NT2/D1 (cell line): ENCODE measurements at regions not wholly inside any gene's neighbourhood (a gene's known extent, or its start where the extent isn't known, plus 50 kb on each side); places are given as distances from the start of the nearest gene placed in this dataset.

Experiments
- DNase-seq: peaks from one replicate; pipeline ENCODE4 v3.0.0-alpha.2; 2011; ENCODE audit warnings: low read depth, low spot score
- H3K27me3 ChIP-seq: 2 replicates; pipeline ENCODE4 v1.6.0; 2011; ENCODE audit warnings: mild to moderate bottlenecking; ENCODE audit not compliant: insufficient read length, insufficient read depth
- H3K36me3 ChIP-seq: 2 replicates; pipeline ENCODE4 v1.6.1; 2011; ENCODE audit warnings: mild to moderate bottlenecking, low read length, mixed read lengths; ENCODE audit not compliant: insufficient read depth, insufficient read length
- H3K4me1 ChIP-seq: 2 replicates; pipeline ENCODE4 v1.5.1; 2011; ENCODE audit not compliant: insufficient read depth, insufficient read length
- H3K4me3 ChIP-seq: 2 replicates; pipeline ENCODE4 v1.5.1; 2011; ENCODE audit warnings: low read depth; ENCODE audit not compliant: insufficient read length
- H3K9ac ChIP-seq: 2 replicates; pipeline ENCODE4 v1.6.0; 2011; ENCODE audit warnings: low read depth; ENCODE audit not compliant: insufficient read length
- H3K9me3 ChIP-seq: 2 replicates; pipeline ENCODE4 v1.5.1; 2011; ENCODE audit warnings: mild to moderate bottlenecking, low read length; ENCODE audit not compliant: insufficient read depth
- SUZ12 ChIP-seq: IDR thresholded peaks from 2 replicates; pipeline ENCODE4 v1.6.1; 2011; ENCODE audit not compliant: insufficient read length, insufficient read depth; ENCODE audit errors: extremely low read depth
- YY1 ChIP-seq: IDR thresholded peaks from 2 replicates; pipeline ENCODE4 v1.6.1; 2011; ENCODE audit not compliant: insufficient read length, insufficient read depth
- ZNF274 ChIP-seq: IDR thresholded peaks from 2 replicates; pipeline ENCODE4 v1.6.1; 2011; ENCODE audit warnings: mild to moderate bottlenecking, low read depth, low read length

GRCh38 chr9:79280691-79281090 is 291.1 kb upstream of the TLE4 start:
- no peaks in the 10 kb centered on the region for H3K27me3 ChIP-seq
- H3K9me3 ChIP-seq = no peaks in the 10 kb centered on the region
- H3K4me3 ChIP-seq = no peak overlapping the region
- no peak for TF ChIP-seq YY1
- no peak for TF ChIP-seq SUZ12
- TF ChIP-seq ZNF274 = no peak
- no peak overlapping the region for H3K9ac ChIP-seq
- H3K36me3 ChIP-seq = no peaks in the 10 kb centered on the region
- H3K4me1 ChIP-seq = no peaks in the 10 kb centered on the region
- DNase-seq = no peak

- Histone ChIP-seq H3K27me3 (no peaks in the 10 kb centered on the region), H3K9me3 (no peaks in the 10 kb centered on the region), H3K4me1 (peaks cover 2% of the 10 kb centered on the region), H3K4me3 (no peak overlapping the region), H3K9ac (no peak overlapping the region), H3K36me3 (no peaks in the 10 kb centered on the region)
- TF ChIP-seq SUZ12 = no peak
- TF ChIP-seq YY1 = no peak
- no peak for TF ChIP-seq ZNF274
- DNase-seq = no peak
These were observed 287.7 kb upstream of the TLE4 start for GRCh38 chr9:79284081-79284480.

GRCh38 chr9:79286992-79287707 is 284.6 kb upstream of the TLE4 start:
- no peaks in the 10 kb centered on the region for H3K9me3 ChIP-seq
- TF ChIP-seq SUZ12 = no peak
- TF ChIP-seq YY1 = no peak
- no peak for TF ChIP-seq ZNF274
- H3K27me3 ChIP-seq = no peaks in the 10 kb centered on the region
- H3K36me3 ChIP-seq = no peaks in the 10 kb centered on the region
- H3K9ac ChIP-seq = no peak overlapping the region
- peaks cover 2% of the 10 kb centered on the region for H3K4me1 ChIP-seq
- H3K4me3 ChIP-seq = no peak overlapping the region
- DNase-seq = no peak

DNA sequence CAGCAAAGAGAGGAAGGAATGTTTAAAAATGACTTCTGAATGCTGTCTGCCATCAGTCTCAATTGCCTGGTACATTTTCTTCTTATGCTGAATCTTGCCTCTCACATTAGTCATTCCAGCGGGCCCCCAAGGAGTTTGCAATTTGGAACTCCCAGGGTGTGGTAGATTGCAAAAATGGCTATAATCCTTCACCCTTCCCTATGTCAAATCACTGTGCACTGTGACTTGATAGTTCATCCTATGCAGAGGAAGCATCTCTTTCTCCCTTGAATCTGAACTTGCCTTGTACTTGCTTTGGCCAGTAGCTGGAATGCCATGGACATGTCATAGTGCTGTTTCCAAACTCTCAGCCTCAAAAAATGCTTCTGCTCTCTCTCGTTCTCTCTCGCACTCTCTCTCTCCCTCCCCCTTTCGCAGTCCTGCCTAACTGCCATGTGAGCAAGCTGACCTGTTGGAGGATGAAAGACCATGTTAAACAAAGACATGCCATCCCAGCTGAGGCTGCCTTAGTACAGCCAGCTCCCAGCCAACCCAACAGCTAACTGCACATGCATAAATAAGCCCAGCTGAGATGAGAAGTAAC is 284.0 kb upstream of the TLE4 start:
- no peak overlapping the region for H3K9ac ChIP-seq
- H3K27me3 ChIP-seq = no peaks in the 10 kb centered on the region
- peaks cover 2% of the 10 kb centered on the region for H3K4me1 ChIP-seq
- TF ChIP-seq YY1 = no peak
- TF ChIP-seq ZNF274 = no peak
- no peak for TF ChIP-seq SUZ12
- H3K9me3 ChIP-seq = no peaks in the 10 kb centered on the region
- no peak for DNase-seq
- no peaks in the 10 kb centered on the region for H3K36me3 ChIP-seq
- no peak overlapping the region for H3K4me3 ChIP-seq

- no peak overlapping the region for H3K4me3 ChIP-seq
- TF ChIP-seq SUZ12 (no peak), ZNF274 (no peak), YY1 (no peak)
- H3K9ac ChIP-seq = no peak overlapping the region
- no peaks in the 10 kb centered on the region for H3K36me3 ChIP-seq
- no peak for DNase-seq
- no peaks in the 10 kb centered on the region for H3K27me3 ChIP-seq
- peaks cover 2% of the 10 kb centered on the region for H3K4me1 ChIP-seq
- no peaks in the 10 kb centered on the region for H3K9me3 ChIP-seq
These were observed 281.9 kb upstream of the TLE4 start for GRCh38 chr9:79289856-79290255.

DNA sequence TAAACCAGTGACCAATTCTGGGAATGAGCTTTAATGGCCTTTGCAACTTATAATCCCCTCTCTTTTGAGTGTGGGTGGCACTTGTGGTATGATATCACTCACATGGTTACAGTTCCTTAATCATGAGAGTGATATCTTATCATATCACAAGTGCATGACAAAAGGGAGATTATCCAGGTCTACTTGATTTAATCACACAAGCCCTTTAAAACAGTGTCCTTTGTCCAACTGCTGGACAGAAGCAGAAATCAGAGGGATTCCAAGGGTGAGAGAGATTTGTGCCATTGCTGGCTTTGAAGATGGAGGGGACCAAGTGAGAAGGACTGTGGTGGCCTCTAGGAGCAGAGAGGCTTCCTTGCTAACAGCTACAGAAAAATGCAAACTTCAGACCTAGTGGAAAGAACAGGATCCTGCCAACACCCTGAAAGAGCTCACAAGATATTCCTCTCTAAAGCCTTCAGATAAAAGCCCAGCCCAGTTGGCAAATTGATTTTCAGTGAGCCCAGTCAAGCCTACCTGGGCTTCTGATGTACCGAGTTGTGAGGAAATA is 279.0 kb upstream of the TLE4 start:
- TF ChIP-seq YY1 = no peak
- no peak for TF ChIP-seq SUZ12
- no peak for TF ChIP-seq ZNF274
- H3K4me3 ChIP-seq = no peak overlapping the region
- H3K36me3 ChIP-seq = no peaks in the 10 kb centered on the region
- no peak overlapping the region for H3K9ac ChIP-seq
- DNase-seq = no peak
- no peaks in the 10 kb centered on the region for H3K9me3 ChIP-seq
- no peaks in the 10 kb centered on the region for H3K27me3 ChIP-seq
- H3K4me1 ChIP-seq = peaks cover 1% of the 10 kb centered on the region

DNA sequence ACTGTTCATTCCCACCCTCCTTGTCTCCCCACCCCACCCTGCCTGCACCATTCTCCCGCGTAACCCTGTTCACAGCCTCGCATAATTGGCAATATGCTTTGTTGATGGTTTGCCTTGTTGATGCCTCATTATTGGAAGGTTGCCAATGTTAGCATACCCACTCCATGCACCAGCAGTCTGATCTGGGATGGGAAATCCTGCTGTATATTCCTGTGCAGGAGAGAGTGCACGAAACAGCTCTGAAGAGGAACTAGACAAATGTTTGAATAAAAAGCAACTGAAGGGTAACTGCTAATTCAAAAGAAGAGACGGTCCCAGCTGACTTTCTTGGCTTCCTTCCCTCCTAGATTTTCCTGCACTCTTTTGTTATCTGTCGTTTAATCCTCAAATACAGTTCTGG is 271.7 kb upstream of the TLE4 start:
- Histone ChIP-seq H3K4me1 (no peaks in the 10 kb centered on the region), H3K4me3 (no peak overlapping the region), H3K9me3 (no peaks in the 10 kb centered on the region), H3K36me3 (no peaks in the 10 kb centered on the region), H3K27me3 (no peaks in the 10 kb centered on the region), H3K9ac (no peak overlapping the region)
- TF ChIP-seq SUZ12 (no peak), YY1 (no peak), ZNF274 (no peak)
- DNase-seq = no peak
